ES-I3 (cell line): ENCODE measurements at regions not wholly inside any gene's neighbourhood (a gene's known extent, or its start where the extent isn't known, plus 50 kb on each side); places are given as distances from the start of the nearest gene placed in this dataset.
A peak's percentile ranks its signal among the peaks of the same experiment; 100 is the strongest.

ENCODE experiments used
- H3K36me3 ChIP-seq: 2 replicates; pipeline ENCODE4 v1.6.1; 2013; ENCODE audit warnings: mild to moderate bottlenecking, low read length, control low read depth, moderate library complexity; ENCODE audit not compliant: insufficient read depth
- H3K4me1 ChIP-seq: 2 replicates; pipeline ENCODE4 v1.6.1; 2013; ENCODE audit warnings: mild to moderate bottlenecking, control low read depth, low read length; ENCODE audit not compliant: insufficient read depth
- H3K9ac ChIP-seq: 2 replicates; pipeline ENCODE4 v1.6.1; 2013; ENCODE audit warnings: low read depth, mild to moderate bottlenecking, low read length, moderate library complexity
- H3K9me3 ChIP-seq: 2 replicates; pipeline ENCODE4 v1.6.1; 2013; ENCODE audit warnings: mild to moderate bottlenecking, low read length, moderate library complexity; ENCODE audit not compliant: control insufficient read depth, insufficient read depth

DNA sequence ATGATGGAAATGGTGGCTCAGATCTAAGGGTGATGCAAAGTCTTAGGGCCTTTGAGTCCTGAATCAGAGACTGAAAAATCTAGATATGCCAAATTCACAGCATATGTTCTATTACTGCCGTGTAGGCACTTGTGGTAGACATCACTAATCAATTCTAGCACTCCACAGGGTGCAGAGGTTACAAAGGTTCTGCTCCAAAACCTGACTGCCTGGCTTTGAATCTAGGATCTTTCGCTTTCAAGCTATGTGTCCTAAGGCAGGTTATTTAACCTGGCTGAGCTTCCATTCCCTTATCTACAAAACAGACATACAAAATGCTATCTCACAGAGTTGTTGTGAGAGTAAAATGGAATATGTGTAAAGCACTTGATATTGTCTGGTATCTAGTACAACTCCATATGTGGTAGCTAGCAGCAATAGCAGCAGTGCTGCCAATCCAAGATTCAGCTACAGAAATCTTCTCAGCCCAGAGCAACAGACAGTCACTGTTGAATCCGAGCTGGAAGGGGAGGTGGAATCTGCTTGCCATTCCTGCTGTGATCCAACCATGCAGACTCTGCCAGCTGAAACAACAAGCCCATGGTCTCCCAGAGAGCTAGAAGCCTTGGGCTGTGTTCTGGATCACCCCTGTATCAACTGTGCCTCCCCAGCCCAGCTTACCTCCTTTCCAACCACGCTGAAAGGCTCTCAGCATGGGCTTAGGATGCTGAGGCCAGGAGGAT is 206.9 kb downstream of the TFAP2C start:
- Histone ChIP-seq H3K9ac (no peak overlapping the region), H3K4me1 (peaks cover 12% of the 10 kb centered on the region), H3K9me3 (no peaks in the 10 kb centered on the region), H3K36me3 (no peaks in the 10 kb centered on the region)

DNA sequence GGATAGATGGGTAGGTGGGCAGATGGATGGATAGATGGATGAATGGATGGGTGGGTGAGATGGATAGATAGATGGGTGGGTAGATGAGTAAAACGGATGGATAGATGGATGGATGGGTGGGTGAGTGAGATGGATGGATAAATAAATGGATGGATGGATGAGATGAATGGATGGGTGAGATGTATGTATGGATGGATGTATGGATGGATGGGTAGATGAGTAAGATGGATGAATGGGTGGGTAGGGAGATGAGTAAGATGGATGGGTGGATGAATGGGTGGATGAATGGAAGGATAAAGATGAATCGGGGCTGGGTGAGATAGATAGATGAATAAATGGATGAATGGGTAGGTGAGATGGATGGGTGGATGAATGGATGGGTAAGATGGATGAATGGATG is 210.1 kb downstream of the TFAP2C start:
- Histone ChIP-seq H3K9ac (no peak overlapping the region), H3K36me3 (no peaks in the 10 kb centered on the region), H3K4me1 (0 out of 2 replicates have a peak, but pooled peaks cover 3% of the 10 kb centered on the region), H3K9me3 (no peaks in the 10 kb centered on the region)

DNA sequence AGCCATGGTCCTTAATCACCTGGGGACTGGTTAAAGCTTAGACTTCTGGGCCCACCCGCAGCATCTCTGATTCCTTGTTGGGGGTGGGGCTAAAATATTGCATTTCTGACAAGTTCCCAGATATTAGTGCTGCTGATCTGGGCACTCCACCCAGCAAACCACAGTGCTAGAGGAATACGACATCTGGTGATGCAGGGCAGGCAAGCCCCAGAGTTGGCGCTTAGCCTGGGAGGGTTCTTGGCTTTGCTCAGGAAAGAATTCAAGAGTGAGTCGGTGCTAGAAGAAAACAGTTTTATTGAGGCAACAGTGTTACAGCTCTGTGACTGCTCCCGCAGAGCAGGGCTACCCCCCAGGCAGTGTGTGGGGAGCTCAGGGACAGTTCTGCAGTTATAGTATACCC is 210.7 kb downstream of the TFAP2C start:
- Histone ChIP-seq H3K4me1 (0 out of 2 replicates have a peak, but pooled peaks cover 3% of the 10 kb centered on the region), H3K36me3 (no peaks in the 10 kb centered on the region), H3K9ac (no peak overlapping the region), H3K9me3 (no peaks in the 10 kb centered on the region)

DNA sequence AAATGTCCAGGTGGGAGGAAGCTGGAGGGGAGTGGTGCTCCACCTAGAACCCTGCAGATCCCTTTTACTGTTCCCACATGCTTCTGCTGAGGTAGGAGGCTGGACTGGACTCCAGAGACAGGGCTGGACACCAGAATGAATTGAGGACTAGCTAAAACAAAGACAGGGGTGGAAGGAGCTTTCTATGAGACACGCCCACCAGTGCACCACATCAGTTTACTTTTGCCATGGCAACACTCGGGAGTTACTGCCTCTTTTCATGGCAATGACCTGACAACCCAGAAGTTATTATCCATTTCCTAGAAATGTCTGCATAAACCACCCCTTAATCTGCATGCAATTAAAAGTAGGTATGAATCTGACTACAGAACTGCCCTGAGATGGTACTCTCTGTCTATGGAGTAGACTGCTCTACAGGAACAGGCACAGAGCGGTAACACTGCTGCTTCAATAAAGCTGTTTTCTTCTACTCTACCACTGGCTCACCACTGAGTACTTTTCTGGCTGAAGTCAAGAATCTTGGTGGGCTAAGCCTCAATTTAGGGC is 211.7 kb downstream of the TFAP2C start:
- Histone ChIP-seq H3K4me1 (0 out of 2 replicates have a peak, but pooled peaks cover 3% of the 10 kb centered on the region), H3K9ac (no peak overlapping the region), H3K9me3 (no peaks in the 10 kb centered on the region), H3K36me3 (no peaks in the 10 kb centered on the region)

DNA sequence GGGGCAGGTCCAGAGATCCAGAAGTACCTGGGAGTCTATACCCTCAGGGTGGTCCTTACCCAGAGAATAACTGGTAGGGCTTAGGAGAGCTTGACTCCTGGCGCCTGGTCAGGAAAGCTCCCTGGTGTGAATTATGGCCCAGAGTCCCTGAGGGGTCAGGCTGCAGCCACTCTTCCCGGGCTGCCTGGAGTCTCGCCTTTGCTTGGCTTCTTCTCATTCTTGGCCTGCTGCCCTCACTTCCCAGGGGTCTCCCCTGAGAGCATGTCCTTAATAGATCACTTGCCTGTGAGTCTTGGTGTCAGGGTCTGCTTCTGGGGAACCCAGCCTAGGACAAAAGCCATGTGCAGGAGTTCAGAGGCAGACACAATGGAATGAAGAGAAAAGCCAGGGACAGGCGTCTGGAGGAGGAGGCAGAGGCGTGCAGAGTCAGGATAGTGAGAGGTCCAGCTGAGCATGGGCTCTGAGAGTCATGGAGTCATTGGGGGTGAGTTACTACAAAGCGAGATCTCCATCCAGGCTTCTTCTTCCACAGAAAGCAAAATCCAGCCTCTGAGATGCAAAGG is 212.3 kb downstream of the TFAP2C start:
- Histone ChIP-seq H3K4me1 (0 out of 2 replicates have a peak, but pooled peaks cover 3% of the 10 kb centered on the region), H3K9ac (no peak overlapping the region), H3K9me3 (no peaks in the 10 kb centered on the region), H3K36me3 (no peaks in the 10 kb centered on the region)

DNA sequence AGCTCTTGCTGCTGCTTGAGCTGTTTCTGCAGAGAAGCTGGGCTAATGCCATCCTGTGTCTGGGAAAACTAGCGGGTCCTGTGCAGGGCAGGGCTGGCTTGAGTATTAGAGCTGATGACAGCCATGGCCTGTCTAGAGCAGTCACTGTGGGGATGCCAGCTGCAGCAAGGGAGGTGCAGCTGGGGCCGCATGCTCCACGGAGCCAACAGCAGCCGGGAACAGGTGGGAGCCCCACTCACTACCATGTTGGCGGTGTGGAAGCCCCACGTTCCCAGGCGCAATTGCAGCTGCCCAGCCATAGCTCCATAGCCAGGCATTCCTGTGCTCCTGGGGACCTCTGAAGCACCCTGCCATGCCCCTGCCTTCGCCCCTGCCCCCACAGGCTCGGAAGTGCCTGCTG is 212.9 kb downstream of the TFAP2C start:
- H3K9me3 ChIP-seq = no peaks in the 10 kb centered on the region
- no peak overlapping the region for H3K9ac ChIP-seq
- 0 out of 2 replicates have a peak, but pooled peaks cover 3% of the 10 kb centered on the region for H3K4me1 ChIP-seq
- no peaks in the 10 kb centered on the region for H3K36me3 ChIP-seq

DNA sequence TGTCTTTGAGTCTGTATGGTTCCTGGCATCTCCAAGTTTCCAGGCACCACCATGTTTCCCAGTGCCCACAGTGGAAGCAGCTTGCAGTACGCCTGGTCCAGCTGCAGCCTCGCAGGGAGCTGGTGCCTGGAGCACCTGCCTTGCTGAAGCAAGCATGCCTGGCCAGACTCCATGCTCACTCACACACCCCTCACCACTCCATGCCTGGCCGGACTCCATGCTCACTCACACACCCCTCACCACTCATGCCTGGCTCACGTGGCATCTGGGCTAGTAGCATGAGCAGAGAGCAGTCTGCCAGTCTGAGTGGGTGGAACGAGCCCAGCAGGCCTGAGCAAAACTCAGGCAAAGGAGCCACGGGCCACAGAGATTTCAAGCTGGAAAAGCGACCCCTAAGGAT is 214.3 kb downstream of the TFAP2C start:
- Histone ChIP-seq H3K4me1 (0 out of 2 replicates have a peak, but pooled peaks cover 3% of the 10 kb centered on the region), H3K9me3 (no peaks in the 10 kb centered on the region), H3K36me3 (no peaks in the 10 kb centered on the region), H3K9ac (no peak overlapping the region)

DNA sequence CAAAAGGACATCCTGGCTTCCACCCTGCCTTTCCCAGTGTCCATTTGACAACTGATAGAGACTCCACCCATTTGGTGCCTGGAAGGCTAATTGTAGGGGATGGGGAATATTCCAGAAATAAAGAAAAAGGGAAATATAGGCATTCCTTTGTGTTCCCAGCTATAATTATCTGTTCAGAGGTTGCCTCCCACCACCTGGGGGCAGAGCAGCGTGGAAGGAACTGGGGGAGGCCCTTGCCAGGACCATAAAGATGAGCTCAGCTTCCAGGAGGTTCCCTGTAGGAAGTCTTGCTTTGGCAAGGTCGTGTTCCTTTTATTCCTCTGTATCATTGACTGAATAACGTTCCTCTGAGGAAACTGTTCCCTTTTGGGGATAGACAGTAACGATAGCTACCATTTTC is 214.7 kb downstream of the TFAP2C start:
- Histone ChIP-seq H3K9ac (no peak overlapping the region), H3K9me3 (no peaks in the 10 kb centered on the region), H3K36me3 (no peaks in the 10 kb centered on the region), H3K4me1 (0 out of 2 replicates have a peak, but pooled peaks cover 3% of the 10 kb centered on the region)

DNA sequence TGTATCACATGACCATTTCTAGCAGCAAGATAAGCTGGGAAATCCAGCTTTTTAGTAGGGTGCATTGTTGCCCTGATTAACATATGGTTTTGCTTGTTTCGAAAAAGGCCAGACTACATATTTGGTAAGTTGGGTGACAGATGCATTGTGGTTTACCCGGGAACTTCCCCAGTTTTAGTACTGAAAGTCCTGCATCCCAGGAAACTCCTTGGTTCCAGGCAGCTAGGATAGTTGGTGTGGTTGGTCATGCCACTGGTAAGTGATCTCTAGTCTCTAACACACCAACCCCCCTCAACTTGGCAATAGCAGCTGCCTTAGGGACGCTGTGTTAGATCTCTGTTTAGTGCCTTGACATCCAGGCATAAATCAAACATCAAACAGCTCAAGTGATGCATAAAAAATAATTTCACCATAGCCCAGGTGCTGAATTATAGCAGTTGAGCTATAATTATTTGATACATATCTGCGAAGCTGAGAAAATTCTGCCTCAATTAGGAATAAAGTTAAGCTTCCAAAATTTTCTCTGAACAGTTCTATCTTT is 216.5 kb downstream of the TFAP2C start:
- no peak overlapping the region for H3K9ac ChIP-seq
- H3K4me1 ChIP-seq = 0 out of 2 replicates have a peak, but pooled peaks cover 3% of the 10 kb centered on the region
- no peaks in the 10 kb centered on the region for H3K9me3 ChIP-seq
- no peaks in the 10 kb centered on the region for H3K36me3 ChIP-seq

DNA sequence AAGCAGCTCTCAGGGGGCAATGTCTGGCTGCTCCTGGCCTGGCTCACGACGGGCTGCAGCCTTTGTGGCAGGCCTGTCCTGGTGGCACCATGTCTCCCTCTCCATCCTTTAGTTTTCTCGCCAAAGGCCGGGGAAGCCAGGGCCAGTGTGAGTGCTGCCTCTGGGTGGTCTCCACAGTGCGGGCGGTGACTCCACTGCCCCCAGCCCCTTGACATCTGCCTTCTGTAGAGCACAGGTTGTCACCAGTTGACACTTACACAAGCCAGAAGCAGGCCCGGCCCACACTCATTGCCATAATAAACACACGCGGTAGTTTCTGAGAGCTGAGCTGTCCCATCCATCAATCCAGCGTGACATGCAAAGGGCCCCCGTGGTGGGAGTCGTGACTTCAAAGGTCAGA is 219.5 kb downstream of the TFAP2C start:
- H3K36me3 ChIP-seq = no peaks in the 10 kb centered on the region
- no peak overlapping the region for H3K9ac ChIP-seq
- no peaks in the 10 kb centered on the region for H3K9me3 ChIP-seq
- H3K4me1 ChIP-seq = 0 out of 2 replicates have a peak, but pooled peaks cover 3% of the 10 kb centered on the region

DNA sequence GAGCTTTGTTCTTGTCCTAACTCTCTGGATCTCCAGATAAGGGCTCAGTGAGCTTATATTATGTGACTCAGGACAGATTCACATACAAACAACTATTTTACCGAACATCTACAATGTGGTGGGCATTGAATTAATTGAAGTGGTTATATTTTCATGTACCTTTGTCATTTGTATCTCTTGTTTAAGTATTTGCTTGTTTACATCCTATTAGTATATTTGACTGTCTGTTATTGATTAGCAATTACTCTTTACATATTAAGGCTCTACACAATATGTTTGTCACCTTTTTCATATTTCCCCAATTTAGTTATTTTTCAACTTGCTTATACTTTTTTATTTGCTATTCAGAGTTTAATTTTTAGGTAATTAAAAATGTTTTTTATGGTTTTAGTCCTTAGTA is 222.4 kb downstream of the TFAP2C start:
- Histone ChIP-seq H3K9me3 (no peaks in the 10 kb centered on the region), H3K9ac (no peak overlapping the region), H3K36me3 (no peaks in the 10 kb centered on the region), H3K4me1 (no peaks in the 10 kb centered on the region)

DNA sequence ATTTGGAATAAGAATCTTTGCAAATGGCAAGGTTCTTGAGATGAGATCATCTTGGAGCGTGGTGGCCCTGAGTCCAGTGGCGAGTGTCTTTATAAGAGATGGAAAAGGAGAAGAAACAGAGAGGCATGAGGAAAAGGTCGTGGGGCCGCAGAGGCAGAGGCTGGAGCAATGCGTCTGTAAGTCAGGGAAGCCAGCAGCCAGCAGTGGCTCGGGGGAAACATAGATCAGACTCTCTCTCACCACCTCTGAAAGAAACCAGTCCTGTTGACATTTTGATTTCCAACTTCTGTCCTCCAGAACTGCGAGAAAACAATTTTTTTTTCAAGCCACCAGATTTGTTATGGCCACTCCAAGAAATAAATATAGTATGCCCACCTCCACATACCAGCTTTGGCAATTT is 226.6 kb downstream of the TFAP2C start:
- Histone ChIP-seq H3K36me3 (no peaks in the 10 kb centered on the region), H3K9ac (no peak overlapping the region), H3K4me1 (peaks cover 20% of the 10 kb centered on the region), H3K9me3 (no peaks in the 10 kb centered on the region)

DNA sequence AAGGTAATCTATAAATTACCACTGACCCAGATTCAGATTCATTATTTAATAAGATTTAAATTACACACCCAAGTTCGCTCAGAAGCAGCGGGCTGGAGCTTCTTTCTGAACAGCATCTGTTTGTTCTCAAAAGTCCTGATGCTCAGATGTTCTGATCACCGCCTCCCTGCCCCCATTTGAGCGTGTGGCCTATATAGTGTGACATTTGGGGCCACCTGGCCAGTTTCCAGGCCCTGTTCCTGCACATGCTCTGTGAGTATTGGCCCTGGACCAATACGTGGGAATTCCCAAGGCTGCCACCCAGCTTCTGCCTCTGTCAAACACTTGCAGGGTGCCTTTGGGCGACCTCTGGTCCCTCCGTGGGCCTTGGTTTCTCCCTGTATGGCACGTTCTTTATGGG is 228.8 kb downstream of the TFAP2C start:
- H3K36me3 ChIP-seq = no peaks in the 10 kb centered on the region
- H3K9me3 ChIP-seq = no peaks in the 10 kb centered on the region
- H3K4me1 ChIP-seq = peaks cover 32% of the 10 kb centered on the region
- no peak overlapping the region for H3K9ac ChIP-seq

DNA sequence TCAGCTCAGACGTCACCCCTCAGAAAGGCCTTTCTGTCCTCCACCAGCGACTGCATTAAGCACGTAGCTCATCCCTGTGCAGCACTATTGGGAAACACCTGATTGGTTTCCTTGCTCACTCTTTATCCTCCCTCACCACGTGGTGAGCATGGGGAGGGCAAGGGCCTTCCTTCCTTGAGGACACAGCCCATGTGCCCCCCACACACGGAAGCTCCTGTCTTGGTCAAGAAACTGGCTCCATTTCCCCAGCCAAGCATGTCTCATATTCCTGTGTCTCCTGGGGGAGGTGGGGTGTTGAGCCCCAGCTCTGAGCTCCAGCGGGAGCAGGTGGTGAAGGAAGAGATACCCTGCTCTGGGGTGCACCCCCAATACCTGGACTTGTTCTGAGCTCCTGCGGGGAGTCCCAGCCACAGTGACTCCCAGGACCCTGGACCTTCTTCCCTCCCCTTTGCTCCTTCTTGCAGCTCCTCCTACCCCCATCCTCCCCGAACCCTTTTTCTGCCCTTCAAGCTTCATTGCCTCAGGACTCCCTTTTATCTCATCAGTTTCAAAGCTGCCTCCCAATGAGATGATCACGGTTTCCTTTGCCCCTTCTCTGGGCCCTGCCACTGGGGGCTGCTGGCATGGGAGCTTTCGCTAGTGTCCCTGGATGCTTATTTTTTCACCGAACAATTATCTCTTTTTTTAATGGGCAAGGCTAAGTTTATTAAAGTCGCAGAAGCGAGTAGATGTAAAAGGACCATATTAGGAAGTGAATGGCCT is 230.1 kb downstream of the TFAP2C start:
- Histone ChIP-seq H3K9ac (peak overlapping the region; percentile 22; the same call in 1 of the 2 replicates), H3K36me3 (no peaks in the 10 kb centered on the region), H3K9me3 (no peaks in the 10 kb centered on the region), H3K4me1 (peaks cover 32% of the 10 kb centered on the region)
